ENCODE measurements at regions not wholly inside any gene's neighbourhood (a gene's known extent, or its start where the extent isn't known, plus 50 kb on each side); places are given as distances from the start of the nearest gene placed in this dataset.

GRCh38 chr3:182105875-182106274 is 394.1 kb downstream of the SOX2 start:
- Histone ChIP-seq H2AFZ (ENCODE audit: low read length) (no peak overlapping the region), H3K9me2 (ENCODE audit: low read depth, low read length) (no peaks in the 10 kb centered on the region), H3K9ac (ENCODE audit: low read length) (no peak overlapping the region), H3K4me3 (ENCODE audit: low read depth, low read length, poor library complexity, severe bottlenecking) (no peak overlapping the region), H3K4me2 (ENCODE audit: low read length) (no peak overlapping the region), H3K27ac (ENCODE audit: low read depth, low read length, poor library complexity, severe bottlenecking) (no peak overlapping the region), H3K36me3 (ENCODE audit: insufficient read depth, low read length) (no peaks in the 10 kb centered on the region), H3K79me2 (ENCODE audit: insufficient read depth, low read length) (no peaks in the 10 kb centered on the region), H3K4me1 (ENCODE audit: insufficient read depth, low read length, severe bottlenecking) (no peaks in the 10 kb centered on the region), H3F3A (ENCODE audit: insufficient read depth, low read length) (no peaks in the 10 kb centered on the region), H3K27me3 (ENCODE audit: insufficient read depth, low read length) (no peaks in the 10 kb centered on the region), H4K20me1 (ENCODE audit: insufficient read depth, low read length) (no peaks in the 10 kb centered on the region), H3K9me3 (ENCODE audit: low read length) (no peaks in the 10 kb centered on the region)
- TF ChIP-seq EZH2 (IDR thresholded peaks at IDR 0.05; ENCODE audit: borderline replicate concordance, low read length), result no peak
- no peak for TF ChIP-seq CTCF (IDR thresholded peaks at IDR 0.05; ENCODE audit: low read length)

DNA sequence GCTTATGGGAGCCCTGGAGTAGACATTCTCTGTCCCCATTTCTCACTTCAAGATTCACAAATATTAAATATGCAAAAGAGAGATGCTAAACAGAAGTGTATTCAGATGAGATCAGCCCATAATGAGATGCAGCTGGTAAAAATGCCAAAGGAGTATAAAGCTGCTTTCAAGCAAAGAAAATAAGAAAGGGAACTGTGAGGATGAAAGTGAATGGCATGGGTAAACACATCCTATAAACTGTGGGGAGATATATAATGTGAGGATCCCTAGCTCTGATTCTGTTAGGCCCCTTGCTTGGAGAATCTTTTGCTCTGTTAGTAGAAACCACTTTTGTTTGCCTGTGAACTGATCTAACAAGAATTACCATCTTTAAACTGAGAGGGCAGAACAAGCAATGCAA is 396.6 kb downstream of the SOX2 start:
- no peak overlapping the region for H3K9ac ChIP-seq (ENCODE audit: low read length)
- H3K27me3 ChIP-seq (ENCODE audit: insufficient read depth, low read length), result no peaks in the 10 kb centered on the region
- no peak overlapping the region for H3K4me2 ChIP-seq (ENCODE audit: low read length)
- no peaks in the 10 kb centered on the region for H3K36me3 ChIP-seq (ENCODE audit: insufficient read depth, low read length)
- H3K9me2 ChIP-seq (ENCODE audit: low read depth, low read length), result no peaks in the 10 kb centered on the region
- no peaks in the 10 kb centered on the region for H3K4me1 ChIP-seq (ENCODE audit: insufficient read depth, low read length, severe bottlenecking)
- no peak overlapping the region for H3K27ac ChIP-seq (ENCODE audit: low read depth, low read length, poor library complexity, severe bottlenecking)
- no peaks in the 10 kb centered on the region for H3K9me3 ChIP-seq (ENCODE audit: low read length)
- H3F3A ChIP-seq (ENCODE audit: insufficient read depth, low read length), result no peaks in the 10 kb centered on the region
- no peak overlapping the region for H3K4me3 ChIP-seq (ENCODE audit: low read depth, low read length, poor library complexity, severe bottlenecking)
- no peaks in the 10 kb centered on the region for H3K79me2 ChIP-seq (ENCODE audit: insufficient read depth, low read length)
- no peak overlapping the region for H2AFZ ChIP-seq (ENCODE audit: low read length)
- no peaks in the 10 kb centered on the region for H4K20me1 ChIP-seq (ENCODE audit: insufficient read depth, low read length)
- TF ChIP-seq CTCF (IDR thresholded peaks at IDR 0.05; ENCODE audit: low read length) (no peak), EZH2 (IDR thresholded peaks at IDR 0.05; ENCODE audit: borderline replicate concordance, low read length) (no peak)

DNA sequence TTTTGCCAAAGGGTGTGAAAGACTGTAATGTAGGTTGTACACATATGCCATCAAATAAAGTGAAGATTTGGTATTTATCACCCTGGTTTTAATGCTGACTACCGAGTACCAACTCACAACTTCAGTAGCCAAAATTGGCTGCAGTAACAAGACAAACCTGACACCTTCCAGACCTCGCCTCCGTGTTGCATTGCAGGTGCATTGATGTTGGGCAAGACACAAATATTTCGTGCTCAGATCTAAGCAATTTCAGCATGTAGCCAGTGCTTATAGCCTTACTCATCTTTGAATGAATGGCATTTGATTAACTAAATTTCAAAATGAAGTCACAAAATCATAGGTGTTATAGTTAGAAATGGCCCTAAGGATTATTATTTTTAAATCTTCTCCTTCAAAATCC is 400.2 kb downstream of the SOX2 start:
- no peaks in the 10 kb centered on the region for H3F3A ChIP-seq (ENCODE audit: insufficient read depth, low read length)
- no peak overlapping the region for H3K4me2 ChIP-seq (ENCODE audit: low read length)
- no peaks in the 10 kb centered on the region for H3K9me3 ChIP-seq (ENCODE audit: low read length)
- no peak overlapping the region for H3K4me3 ChIP-seq (ENCODE audit: low read depth, low read length, poor library complexity, severe bottlenecking)
- no peaks in the 10 kb centered on the region for H3K79me2 ChIP-seq (ENCODE audit: insufficient read depth, low read length)
- no peaks in the 10 kb centered on the region for H3K9me2 ChIP-seq (ENCODE audit: low read depth, low read length)
- no peaks in the 10 kb centered on the region for H3K4me1 ChIP-seq (ENCODE audit: insufficient read depth, low read length, severe bottlenecking)
- no peaks in the 10 kb centered on the region for H4K20me1 ChIP-seq (ENCODE audit: insufficient read depth, low read length)
- H3K36me3 ChIP-seq (ENCODE audit: insufficient read depth, low read length), result no peaks in the 10 kb centered on the region
- no peaks in the 10 kb centered on the region for H3K27me3 ChIP-seq (ENCODE audit: insufficient read depth, low read length)
- TF ChIP-seq CTCF (IDR thresholded peaks at IDR 0.05; ENCODE audit: low read length), result no peak
- no peak for TF ChIP-seq EZH2 (IDR thresholded peaks at IDR 0.05; ENCODE audit: borderline replicate concordance, low read length)
- no peak overlapping the region for H2AFZ ChIP-seq (ENCODE audit: low read length)
- H3K9ac ChIP-seq (ENCODE audit: low read length), result no peak overlapping the region
- no peak overlapping the region for H3K27ac ChIP-seq (ENCODE audit: low read depth, low read length, poor library complexity, severe bottlenecking)

All from OCI-LY1 (cell line).